ENCODE measurements at regions not wholly inside any gene's neighbourhood (a gene's known extent, or its start where the extent isn't known, plus 50 kb on each side); places are given as distances from the start of the nearest gene placed in this dataset.
A peak's percentile ranks its signal among the peaks of the same experiment; 100 is the strongest.

GRCh38 chr14:88128816-88129215 is 123.9 kb downstream of the GPR65 start:
- no peak overlapping the region for H3K4me2 ChIP-seq (ENCODE audit: insufficient read depth in 1 of 2, low read depth in 2 of 2, low read length in 2 of 2)
- H3K4me1 ChIP-seq (replicated peaks in 1 of 4; ENCODE audit: control insufficient read depth in 3 of 4, insufficient read depth in 4 of 4, low read length in 3 of 4), result no peaks in the 10 kb centered on the region
- no peak for DNase-seq (ENCODE audit: low read depth in 1 of 2, low spot score in 2 of 2)
- no peaks in the 10 kb centered on the region for H3K79me2 ChIP-seq (ENCODE audit: control insufficient read depth in 1 of 2, insufficient read depth in 2 of 2, low read length in 2 of 2)
- no peak overlapping the region for H2AK5ac ChIP-seq (ENCODE audit: low read depth, low read length)
- H4K91ac ChIP-seq (replicated peaks; ENCODE audit: insufficient read length, low read length), result no peak overlapping the region
- no peak overlapping the region for H2BK5ac ChIP-seq (ENCODE audit: low read depth, low read length)
- no peak overlapping the region for H3K56ac ChIP-seq (replicated peaks; ENCODE audit: insufficient read length, low read depth, low read length)
- no peaks in the 10 kb centered on the region for H3K23me2 ChIP-seq (ENCODE audit: low read depth, low read length)
- no peak overlapping the region for H2BK120ac ChIP-seq (replicated peaks; ENCODE audit: low read depth, low read length)
- no peak overlapping the region for H3K14ac ChIP-seq (ENCODE audit: insufficient read length)
- H4K8ac ChIP-seq (ENCODE audit: extremely low read depth, insufficient read depth, low read length), result no peak overlapping the region
- 94% methylated on average over 1 of the region's 1 CpG; no CpG with 5 or more reads in 1 of the 2 experiments for WGBS, 2 experiments (ENCODE audit: extremely low coverage in 1 of 2, insufficient coverage in 1 of 2, insufficient read length in 1 of 2, insufficient replicate concordance in 2 of 2, low coverage in 1 of 2, low lambda C conversion rate in 2 of 2, missing lambda C conversion rate in 1 of 2)
- H3K4me3 ChIP-seq (ENCODE audit: extremely low read depth in 1 of 4, insufficient read depth in 2 of 4, low read depth in 3 of 4, low read length in 4 of 4), result no peak overlapping the region
- no peak overlapping the region for H3K4ac ChIP-seq (replicated peaks; ENCODE audit: insufficient read length, low read depth, low read length)
- no peaks in the 10 kb centered on the region for H3K9me3 ChIP-seq (ENCODE audit: insufficient read depth in 2 of 2, low read depth in 1 of 2, low read length in 1 of 2)
- no peak overlapping the region for H3K9ac ChIP-seq (replicated peaks in 1 of 4; ENCODE audit: extremely low read depth in 1 of 4, low read depth in 3 of 4, low read length in 3 of 4)
- H2BK12ac ChIP-seq (ENCODE audit: low read depth, low read length), result no peak overlapping the region
- 0 out of 2 replicates have a peak overlapping the region, but pooled peaks have one; percentile 11 for H2AFZ ChIP-seq (ENCODE audit: low read length)
- FAIRE-seq, result no peak
- no peak overlapping the region for H3K23ac ChIP-seq (ENCODE audit: insufficient read length)
- no peak overlapping the region for H3K18ac ChIP-seq (ENCODE audit: extremely low read depth, low read length)
- H3K27ac ChIP-seq (ENCODE audit: low read depth, low read length), result no peak overlapping the region
- POLR2A ChIA-PET (ENCODE audit: partially characterized antibody), result no interaction called here
- no peaks in the 10 kb centered on the region for H3K36me3 ChIP-seq (ENCODE audit: control insufficient read depth in 2 of 4, insufficient read depth in 4 of 4, low read length in 3 of 4)
- no peaks in the 10 kb centered on the region for H3K79me1 ChIP-seq (ENCODE audit: low read depth, low read length)
- CTCF ChIA-PET (ENCODE audit: partially characterized antibody), result interaction anchor here (1.0 kb wide), 1 partner anchor 60 kb away, joined by 3 read pairs; no protein-coding TSS in a partner anchor
- H2BK20ac ChIP-seq (ENCODE audit: low read length), result no peak overlapping the region
- H4K20me1 ChIP-seq (replicated peaks in 1 of 2; ENCODE audit: control insufficient read depth in 1 of 2, insufficient read depth in 2 of 2, low read length in 2 of 2), result no peaks in the 10 kb centered on the region
- no peak overlapping the region for H2BK15ac ChIP-seq (ENCODE audit: low read length)
- no peaks in the 10 kb centered on the region for H3K27me3 ChIP-seq (replicated peaks in 1 of 4; ENCODE audit: control insufficient read depth in 3 of 4, extremely low read depth in 1 of 4, insufficient read depth in 3 of 4, low read length in 3 of 4)
- no peak overlapping the region for H4K5ac ChIP-seq (ENCODE audit: insufficient read length, low read depth, low read length)
- TF ChIP-seq SIRT6 (IDR thresholded peaks at IDR 0.05; ENCODE audit: low read length) (no peak), ASH2L (IDR thresholded peaks at IDR 0.05; ENCODE audit: low read length) (no peak), KDM4A (IDR thresholded peaks at IDR 0.05; ENCODE audit: low read depth, low read length, severe bottlenecking) (no peak), CEBPB (IDR thresholded peaks at IDR 0.05; ENCODE audit: low read depth, low read length) (no peak), SP2 (IDR thresholded peaks at IDR 0.05; ENCODE audit: low read length) (no peak), CTBP2 (IDR thresholded peaks at IDR 0.05; ENCODE audit: borderline replicate concordance, insufficient read depth, insufficient read length, low read length) (no peak), KDM1A (IDR thresholded peaks at IDR 0.05; ENCODE audit: borderline replicate concordance, low read length) (no peak), CBX8 (IDR thresholded peaks at IDR 0.05; ENCODE audit: borderline replicate concordance, low read depth, low read length) (no peak), ZNF274 (IDR thresholded peaks at IDR 0.05; ENCODE audit: borderline replicate concordance, extremely low read depth, low read length) (no peak), SP1 (IDR thresholded peaks at IDR 0.05; ENCODE audit: low read depth, low read length) (no peak), JUN (IDR thresholded peaks at IDR 0.05; ENCODE audit: low read depth, low read length) (no peak), SP4 (IDR thresholded peaks at IDR 0.05; ENCODE audit: low read length) (no peak), RBBP5 (IDR thresholded peaks at IDR 0.05; ENCODE audit: borderline replicate concordance, low read depth, low read length) (no peak), MAFK (IDR thresholded peaks at IDR 0.05; ENCODE audit: low read depth, low read length) (no peak), GABPA (IDR thresholded peaks at IDR 0.05; ENCODE audit: borderline replicate concordance, insufficient read depth, low read length) (no peak)
- TF ChIP-seq, protein P1, sequence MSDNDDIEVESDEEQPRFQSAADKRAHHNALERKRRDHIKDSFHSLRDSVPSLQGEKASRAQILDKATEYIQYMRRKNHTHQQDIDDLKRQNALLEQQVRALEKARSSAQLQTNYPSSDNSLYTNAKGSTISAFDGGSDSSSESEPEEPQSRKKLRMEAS (IDR thresholded peaks at IDR 0.05), result no peak
